ENCODE measurements at regions not wholly inside any gene's neighbourhood (a gene's known extent, or its start where the extent isn't known, plus 50 kb on each side); places are given as distances from the start of the nearest gene placed in this dataset.

DNA sequence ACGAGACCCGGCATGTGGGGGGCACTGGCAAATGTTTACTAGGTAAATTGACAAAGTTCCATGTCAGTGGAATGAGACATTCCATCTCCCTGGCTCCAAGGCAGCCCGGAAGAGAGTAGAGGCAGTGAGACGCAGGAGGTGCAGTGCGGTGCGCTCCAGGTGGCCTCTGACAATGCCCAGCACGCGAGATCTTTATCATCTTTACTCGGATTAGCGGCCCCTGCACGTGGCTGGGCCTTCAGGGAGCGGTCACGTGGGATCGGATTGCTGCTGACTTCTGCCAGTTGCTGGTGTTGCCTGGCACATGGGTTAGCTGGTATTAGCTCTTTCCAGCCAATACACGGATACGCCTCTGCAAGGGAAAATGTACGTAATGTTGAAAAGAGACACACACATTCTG lies 151.2 kb upstream of the ALKAL2 start (continued):
- TF ChIP-seq CHD7 (IDR thresholded peaks at IDR 0.05; ENCODE audit: insufficient replicate concordance, low read length) (no peak), RAD21 (IDR thresholded peaks at IDR 0.05 in 1 of 2, conservative IDR thresholded peaks at IDR 0.05 in 1 of 2; ENCODE audit: low read depth in 2 of 2, low read length in 2 of 2) (no peak), FOSL1 (IDR thresholded peaks at IDR 0.05; ENCODE audit: insufficient read depth, low read depth, low read length) (no peak), TCF12 (IDR thresholded peaks at IDR 0.05; ENCODE audit: low read depth, low read length) (no peak)
